ENCODE measurements at regions not wholly inside any gene's neighbourhood (a gene's known extent, or its start where the extent isn't known, plus 50 kb on each side); places are given as distances from the start of the nearest gene placed in this dataset.

DNA sequence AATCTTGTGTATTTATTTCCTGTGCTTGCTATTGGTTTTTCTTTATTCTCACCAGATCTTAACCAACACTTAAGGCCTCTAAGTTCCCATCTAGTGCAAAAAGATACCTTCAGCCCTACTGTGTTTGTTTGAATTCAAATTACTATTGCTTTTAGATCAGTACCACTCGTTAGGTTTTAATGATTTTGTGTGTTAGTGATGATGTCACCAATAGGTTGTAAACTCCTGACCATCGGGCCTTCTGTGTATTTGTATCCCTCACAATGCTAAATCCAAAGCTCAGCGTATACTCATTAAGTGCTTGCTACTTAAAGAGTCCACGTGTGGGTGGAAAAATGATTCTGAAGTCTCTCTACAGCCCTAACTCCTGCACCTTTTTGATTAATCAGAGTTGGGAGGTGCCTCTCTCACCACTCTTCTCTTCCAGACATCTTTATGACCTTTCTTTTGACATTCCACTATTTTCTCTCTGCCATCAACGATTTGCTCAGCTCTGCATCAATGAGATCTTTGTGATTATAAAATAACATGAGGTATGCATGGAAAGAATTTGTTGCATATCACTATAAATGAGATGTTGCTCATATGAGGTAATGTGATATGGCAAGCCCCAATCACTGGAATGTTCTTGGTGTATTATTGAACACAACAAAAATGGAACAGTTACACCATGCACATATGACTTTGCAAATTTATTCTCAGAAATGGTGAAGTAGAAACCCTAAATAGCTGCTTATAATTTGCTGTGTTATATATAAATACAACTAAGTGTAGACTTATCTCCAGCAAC, 55.1 kb upstream of the LAMA2 start:
- peak; percentile 65 for DNase-seq

DNA sequence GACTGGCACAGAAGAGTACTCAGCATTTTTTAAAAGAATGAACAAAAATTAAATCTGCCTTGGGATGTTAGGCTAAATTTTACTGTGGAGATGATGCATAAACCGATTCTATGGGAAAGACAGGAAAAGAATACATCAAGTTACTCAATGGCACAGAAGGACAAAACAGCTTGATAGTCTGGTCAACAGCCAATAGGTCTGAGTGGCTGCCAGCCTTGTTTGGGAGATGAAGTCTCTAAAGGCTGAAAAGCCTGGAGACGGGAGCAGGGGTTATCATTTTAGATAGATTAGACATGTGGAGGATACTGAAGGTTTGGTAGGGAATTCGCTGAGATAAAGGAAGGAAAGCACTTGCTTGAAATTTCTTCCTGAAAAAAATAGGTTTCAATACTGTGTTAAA, 56.3 kb upstream of the LAMA2 start:
- no peak for DNase-seq

DNA sequence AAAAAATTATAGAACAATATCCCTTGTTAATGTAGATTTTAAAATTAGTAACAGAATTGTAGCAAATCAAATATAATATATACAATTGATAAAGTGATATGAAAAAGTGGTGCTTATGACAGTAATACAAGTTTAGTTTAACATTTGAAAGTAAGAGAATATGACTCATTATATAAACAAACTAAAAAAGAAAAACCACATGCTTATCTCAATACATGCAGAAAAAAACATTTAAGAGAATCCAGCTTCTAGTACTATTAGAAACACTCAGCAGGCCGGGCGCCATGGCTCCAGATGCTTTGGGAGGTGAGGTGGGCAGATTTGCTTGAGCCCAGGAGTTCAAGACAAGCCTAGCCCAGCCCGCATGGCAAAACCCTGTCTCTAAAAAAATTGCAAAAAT, 60.7 kb upstream of the LAMA2 start:
- no peak for DNase-seq

GRCh38 chr6:128821116-128821515, 61.8 kb upstream of the LAMA2 start:
- no peak for DNase-seq

DNA sequence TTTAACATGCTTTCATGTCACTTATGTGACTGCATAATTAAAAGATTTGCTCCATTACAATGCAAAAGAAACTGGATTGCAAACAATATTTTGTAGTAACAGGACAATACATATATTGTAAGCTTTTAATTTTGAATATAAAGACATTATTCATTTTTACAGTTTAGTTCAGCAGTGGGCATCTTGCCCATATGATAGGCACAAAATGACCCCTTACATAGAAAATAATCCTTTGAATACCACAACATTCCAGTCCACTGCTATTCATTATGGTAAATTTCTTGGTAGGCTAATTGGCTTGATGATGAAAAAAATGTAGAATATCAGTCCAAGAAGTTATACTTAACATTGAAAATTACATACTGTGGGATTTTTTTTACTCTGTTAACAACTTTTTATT, 74.1 kb upstream of the LAMA2 start:
- no peak for DNase-seq

DNA sequence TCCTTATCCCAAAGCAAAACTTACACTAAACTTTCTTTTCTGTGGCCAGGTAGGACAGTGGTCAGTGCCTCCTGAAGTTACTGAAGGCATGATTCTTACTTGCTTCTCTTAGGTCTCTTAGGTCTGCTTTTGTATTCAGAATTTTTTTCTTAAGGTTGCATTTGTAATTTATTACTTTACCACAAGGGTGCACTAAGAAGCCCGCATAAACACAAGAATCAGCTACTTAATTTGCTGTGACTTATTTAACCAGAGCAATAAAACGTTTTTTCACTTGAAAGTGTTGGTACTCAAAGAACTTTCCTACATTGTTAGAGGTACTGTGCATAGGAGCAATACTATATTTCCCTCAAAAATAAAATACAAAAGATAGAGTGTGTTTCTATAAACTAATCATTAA, 75.4 kb upstream of the LAMA2 start:
- no peak for DNase-seq

- DNase-seq = no peak
Measured at GRCh38 chr6:128806261-128806660, 76.7 kb upstream of the LAMA2 start.

GRCh38 chr6:128803911-128804310, 79.0 kb upstream of the LAMA2 start:
- DNase-seq = no peak

DNA sequence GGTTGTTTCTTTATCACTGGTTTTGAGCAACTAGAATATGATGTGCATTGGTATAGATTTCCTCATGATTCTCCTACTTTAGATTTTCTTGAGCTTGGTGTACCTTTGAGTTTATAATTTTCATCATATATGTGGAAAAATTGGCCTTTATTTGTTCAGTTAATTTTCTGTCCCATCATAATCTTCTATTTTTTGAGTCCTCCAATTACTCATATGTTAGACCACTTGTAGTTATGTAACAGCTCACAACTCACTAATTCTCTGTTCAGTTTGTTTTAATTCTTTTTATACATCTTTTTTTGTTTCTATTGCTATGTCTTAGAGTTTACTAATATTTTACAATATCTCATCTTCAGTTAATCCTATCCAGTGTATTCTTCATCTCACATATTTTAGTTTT, 81.3 kb upstream of the LAMA2 start:
- DNase-seq = no peak

DNA sequence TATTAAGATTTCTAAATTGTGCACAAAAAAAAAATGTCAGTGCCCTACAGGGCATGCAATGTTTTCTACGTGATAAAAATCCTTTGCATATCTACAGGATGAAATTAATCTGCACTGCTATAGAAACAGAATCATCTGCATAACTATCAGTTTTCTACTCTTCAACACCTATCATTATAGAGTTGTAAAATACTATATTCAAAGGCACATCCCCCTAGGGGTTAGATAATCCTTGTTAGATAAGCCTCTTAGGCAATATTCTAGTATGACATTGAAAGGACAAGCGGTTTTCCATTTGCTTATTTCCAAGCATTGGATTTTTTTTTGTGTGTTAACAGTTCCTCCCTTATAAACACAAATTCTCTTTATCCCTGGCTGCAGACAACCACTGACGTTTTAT, 98.7 kb upstream of the LAMA2 start:
- no peak for DNase-seq

- DNase-seq = no peak
Measured at GRCh38 chr6:128768187-128768586, 114.8 kb upstream of the LAMA2 start.

DNA sequence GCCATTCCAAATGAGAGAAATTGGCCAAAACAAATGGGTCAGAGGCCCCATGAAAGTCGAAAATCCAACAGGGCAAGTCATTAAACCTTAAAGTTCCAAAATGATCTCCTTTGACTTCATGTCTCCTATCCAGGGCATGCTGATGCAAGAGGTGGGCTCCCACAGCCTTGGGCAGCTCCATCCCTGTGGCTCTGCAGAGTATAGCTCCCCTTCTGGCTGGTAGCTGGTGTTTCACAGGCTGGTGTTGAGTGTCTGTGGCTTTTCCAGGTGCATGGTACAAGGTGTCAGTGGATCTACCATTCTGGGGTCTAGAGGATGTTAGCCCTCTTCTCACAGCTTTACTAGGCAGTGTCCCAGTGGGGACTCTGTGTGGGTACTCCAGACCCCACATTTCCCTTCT, 115.2 kb upstream of the LAMA2 start:
- no peak for DNase-seq

DNA sequence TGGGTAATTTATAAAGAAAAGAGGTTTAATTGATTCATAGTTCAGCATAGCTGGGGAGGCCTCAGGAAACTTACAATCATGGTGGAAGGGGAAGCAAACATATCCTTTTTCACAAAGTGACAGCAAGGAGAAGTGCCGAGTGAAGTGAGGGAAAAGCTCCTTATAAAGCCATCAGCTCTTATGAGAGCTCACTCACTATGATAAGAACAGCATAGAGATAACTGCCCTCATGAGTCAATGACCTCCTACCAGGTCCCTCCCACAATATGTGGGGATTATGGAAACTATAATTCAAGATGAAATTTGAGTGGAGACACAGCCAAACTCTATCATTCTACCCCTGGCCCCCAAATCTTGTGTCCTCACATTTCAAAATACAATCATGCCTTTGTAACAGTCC, 115.8 kb upstream of the LAMA2 start:
- no peak for DNase-seq

GRCh38 chr6:128763599-128764300, 119.2 kb upstream of the LAMA2 start:
- DNase-seq = no peak

DNA sequence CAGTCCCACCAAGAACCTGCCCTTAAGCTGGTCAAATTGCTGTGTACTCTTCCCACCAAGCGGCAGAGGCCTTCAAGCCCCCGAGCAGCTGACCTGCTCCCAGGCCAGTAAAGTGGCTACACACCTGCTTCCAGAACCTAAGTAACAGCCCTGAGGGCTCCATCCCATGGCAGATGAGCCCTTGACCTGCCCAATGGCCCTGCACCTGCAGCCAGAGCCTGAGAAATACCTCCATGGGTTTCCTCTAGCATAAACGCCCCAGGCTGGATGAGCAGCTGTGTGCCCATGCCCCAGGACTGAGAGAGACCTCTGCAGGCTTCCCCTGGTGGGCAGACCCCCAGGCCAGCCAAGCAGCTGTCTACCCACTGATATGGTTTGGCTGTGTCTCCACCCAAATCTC, 123.0 kb upstream of the LAMA2 start:
- no peak for DNase-seq

DNA sequence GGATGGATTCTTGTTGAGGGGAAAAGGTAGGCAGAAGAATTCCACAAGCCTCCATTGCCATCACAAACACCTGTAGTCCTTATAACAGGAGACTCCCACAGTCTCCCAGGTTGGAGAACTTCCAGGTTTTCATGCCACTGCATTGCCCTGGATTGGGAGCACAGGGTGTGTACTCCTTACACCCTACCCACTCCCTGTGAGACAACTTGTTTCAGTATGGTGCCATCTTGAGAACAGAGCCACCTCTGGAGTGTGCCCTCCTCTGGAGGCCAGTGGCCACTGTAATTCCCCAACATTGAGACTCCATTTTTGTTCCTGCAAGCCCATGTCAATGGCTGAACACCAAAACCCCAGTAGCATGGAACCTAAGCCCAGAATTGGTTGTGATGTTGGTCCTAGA, 123.5 kb upstream of the LAMA2 start:
- no peak for DNase-seq

GRCh38 chr6:128757961-128758360, 125.0 kb upstream of the LAMA2 start:
- DNase-seq = no peak

- DNase-seq = no peak
Measured at GRCh38 chr6:128754658-128755256, 128.2 kb upstream of the LAMA2 start.

DNA sequence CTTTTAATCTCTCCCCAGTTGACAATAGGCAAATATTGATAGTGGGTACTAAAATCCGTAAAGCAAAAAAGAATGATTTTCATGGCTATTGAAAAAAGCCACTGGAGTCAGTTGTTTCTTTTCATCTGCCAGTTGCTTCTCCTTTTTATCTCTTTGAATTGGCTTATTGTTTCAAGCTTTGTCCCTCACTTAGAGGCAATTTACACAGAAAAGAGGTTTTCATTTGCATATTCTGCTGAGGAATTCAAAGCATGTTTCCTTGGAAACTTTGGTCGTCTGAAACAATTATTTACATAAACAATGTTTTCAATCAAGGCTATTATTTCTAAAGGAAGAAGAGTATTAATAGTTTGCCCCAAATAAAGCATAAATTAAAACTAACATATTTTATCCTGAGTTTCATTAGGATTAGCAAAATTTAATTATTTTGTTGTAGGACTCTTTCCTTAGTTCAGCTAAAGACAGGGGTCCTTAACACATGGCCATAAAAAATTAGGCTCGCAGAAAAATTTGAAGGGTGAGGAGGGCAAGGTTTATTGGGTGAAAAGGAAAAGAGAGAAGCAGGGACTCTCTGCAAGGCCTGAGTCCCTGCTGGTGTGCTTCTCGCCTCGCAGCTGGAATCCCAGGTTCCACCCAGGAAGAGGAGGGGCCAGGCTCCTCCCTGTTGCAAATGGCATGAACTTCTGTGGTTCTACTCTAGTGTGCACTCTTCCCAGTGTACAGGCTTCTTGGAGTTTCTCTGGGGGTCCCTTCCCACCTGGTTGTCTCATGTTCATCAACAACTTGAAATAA, 138.8 kb upstream of the LAMA2 start:
- no peak for DNase-seq

- no peak for DNase-seq
Measured at GRCh38 chr6:128742900-128743299, 140.0 kb upstream of the LAMA2 start.

DNA sequence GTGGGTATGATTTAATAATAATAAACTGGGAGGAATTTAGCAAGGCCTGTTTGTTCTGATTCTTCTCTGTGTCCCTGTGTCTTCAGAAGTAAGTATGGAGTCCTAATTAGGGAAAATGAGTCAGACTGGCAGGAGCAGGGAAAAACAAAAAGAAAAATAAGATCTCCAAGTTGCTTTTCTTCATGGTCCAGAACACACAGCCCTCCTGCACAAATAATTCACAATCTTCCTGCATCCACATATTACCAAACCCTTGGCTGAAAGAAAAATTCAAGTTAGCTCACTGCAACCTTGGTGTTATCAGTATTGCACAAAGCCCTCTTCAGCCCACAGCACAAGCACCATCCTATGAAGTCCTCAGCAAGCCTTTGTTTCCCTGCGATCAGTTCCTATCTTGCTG, 142.0 kb upstream of the LAMA2 start:
- no peak for DNase-seq

GRCh38 chr6:128739112-128739511, 143.8 kb upstream of the LAMA2 start:
- no peak for DNase-seq

GRCh38 chr6:128738112-128738511, 144.8 kb upstream of the LAMA2 start:
- DNase-seq = no peak
